Endothelial cell of umbilical vein (primary cell): ENCODE measurements at regions not wholly inside any gene's neighbourhood (a gene's known extent, or its start where the extent isn't known, plus 50 kb on each side); places are given as distances from the start of the nearest gene placed in this dataset.
"Not testable (repeated sequence)": the region's sequence is repeated elsewhere in the genome, so short reads cannot be mapped to it uniquely, and the experiment has no call there.

ENCODE experiments used
- BruUV-seq: library from RNA; stranded (reverse); fragments of 400-500 nt; replicated peaks from 2 replicates; lab custom pipeline; 2021; lab: Mats Ljungman, UMichigan
- CTCF ChIA-PET: fragments of 300-600, 350-600 bp; sonication (Branson Sonifier 250); formaldehyde crosslinking; loops from one replicate; lab custom pipeline; 2021; ENCODE audit warnings: antibody characterized with exemption, inconsistent platforms; lab: Charles Lee
- POLR2A ChIA-PET: fragments of 300-600, 350-600 bp; sonication (Branson Sonifier 250); formaldehyde crosslinking; loops from one replicate; lab custom pipeline; 2021; ENCODE audit warnings: antibody characterized with exemption, inconsistent platforms; lab: Charles Lee
- DNase-seq: peaks from one replicate; pipeline ENCODE4 v3.0.0-alpha.2; 2011; ENCODE audit warnings: low read depth, low spot score
- FAIRE-seq: peaks from 2 replicates; lab custom pipeline; 2011; peaks lifted over from hg19 to GRCh38; lab: Jason Lieb, UNC
- H2AFZ ChIP-seq: 2 replicates; pipeline ENCODE4 v1.6.0; 2012; ENCODE audit warnings: low read depth, low read length, control low read depth, inconsistent platforms
- H3K27ac ChIP-seq: 2 replicates; pipeline ENCODE4 v1.5.1; 2011; ENCODE audit warnings: low read depth, mild to moderate bottlenecking, control low read depth, low read length, moderate library complexity; ENCODE audit not compliant: insufficient read depth
- H3K27me3 ChIP-seq, 2 experiments: 2 replicates each; pipeline versions ENCODE4 v1.6.0 to v1.6.1; 2011; ENCODE audit warnings: low read length in 2 of 2, mixed read lengths in 1 of 2; ENCODE audit not compliant: control insufficient read depth in 2 of 2, insufficient read depth in 2 of 2
- H3K36me3 ChIP-seq, 2 experiments: 2 replicates in 1 of 2; 3 replicates in 1 of 2; pipeline ENCODE4 v1.5.1; 2011; ENCODE audit warnings: low read length in 2 of 2, mild to moderate bottlenecking in 1 of 2, moderate library complexity in 1 of 2; ENCODE audit not compliant: control insufficient read depth in 2 of 2, insufficient read depth in 2 of 2; ENCODE audit errors: extremely low read depth in 1 of 2
- H3K4me1 ChIP-seq: 3 replicates; pipeline ENCODE4 v1.5.1; 2011; ENCODE audit warnings: mild to moderate bottlenecking, low read length; ENCODE audit not compliant: control insufficient read depth, insufficient read depth; ENCODE audit errors: extremely low read depth
- H3K4me2 ChIP-seq: 2 replicates; pipeline ENCODE4 v1.6.1; 2011; ENCODE audit warnings: low read length, control low read depth, mixed read lengths; ENCODE audit not compliant: insufficient read depth
- H3K4me3 ChIP-seq, 3 experiments: fragments of 200-600 bp in 1 of 3; sonication (generic), shearing (Covaris generic) in 1 of 3; replicated peaks in 1 of 3; 2 replicates each; pipeline ENCODE4 v1.5.1; 2011 to 2016; ENCODE audit warnings: control low read depth in 3 of 3, low read length in 3 of 3, mild to moderate bottlenecking in 2 of 3, inconsistent platforms in 1 of 3, low read depth in 1 of 3, moderate library complexity in 1 of 3; ENCODE audit not compliant: insufficient read depth in 1 of 3
- H3K79me2 ChIP-seq: 2 replicates; pipeline ENCODE4 v1.6.0; 2012; ENCODE audit warnings: low read length, inconsistent platforms; ENCODE audit not compliant: control insufficient read depth, insufficient read depth
- H3K9ac ChIP-seq: replicated peaks from 2 replicates; pipeline ENCODE3; 2011; ENCODE audit warnings: low read length, control low read depth; ENCODE audit not compliant: insufficient read depth; ENCODE audit errors: extremely low read depth
- H3K9me1 ChIP-seq: replicated peaks from 3 replicates; pipeline ENCODE4 v1.6.0; 2011; ENCODE audit warnings: mild to moderate bottlenecking, low read length; ENCODE audit not compliant: control insufficient read depth, insufficient read depth; ENCODE audit errors: extremely low read depth
- H3K9me3 ChIP-seq: replicated peaks from 2 replicates; pipeline ENCODE4 v1.5.1; 2012; ENCODE audit warnings: low read length, inconsistent platforms; ENCODE audit not compliant: control insufficient read depth, insufficient read depth
- H4K20me1 ChIP-seq: replicated peaks from 2 replicates; pipeline ENCODE3; 2011; ENCODE audit warnings: mild to moderate bottlenecking, low read length; ENCODE audit not compliant: control insufficient read depth, insufficient read depth; ENCODE audit errors: extremely low read depth
- EZH2 ChIP-seq: IDR thresholded peaks from 2 replicates; pipeline ENCODE4 v1.6.1; 2012; ENCODE audit warnings: borderline replicate concordance, low read depth, mild to moderate bottlenecking, moderate library complexity, low read length, inconsistent platforms; ENCODE audit not compliant: severe bottlenecking
- FOS ChIP-seq: IDR thresholded peaks from 2 replicates; pipeline ENCODE4 v1.6.1; 2011; ENCODE audit warnings: mild to moderate bottlenecking, low read length, moderate library complexity, borderline replicate concordance; ENCODE audit not compliant: insufficient read depth
- GATA2 ChIP-seq: IDR thresholded peaks from 2 replicates; pipeline ENCODE4 v1.7.0; 2011; ENCODE audit warnings: low read depth, mild to moderate bottlenecking, moderate library complexity, mixed read lengths, low read length; ENCODE audit not compliant: insufficient read length, insufficient read depth
- JUN ChIP-seq: IDR thresholded peaks from 2 replicates; pipeline ENCODE4 v1.6.1; 2011; ENCODE audit warnings: borderline replicate concordance, low read depth; ENCODE audit not compliant: insufficient read length, insufficient read depth
- MYC ChIP-seq: IDR thresholded peaks from one replicate; pipeline ENCODE4 v1.6.1; 2011; ENCODE audit warnings: mild to moderate bottlenecking, low read depth, low read length
- POLR2A ChIP-seq: IDR thresholded peaks from 2 replicates; pipeline ENCODE4 v1.6.1; 2012; ENCODE audit warnings: low read depth, mild to moderate bottlenecking, control low read depth, low read length
- POLR2AphosphoS5 ChIP-seq: IDR thresholded peaks from 2 replicates; pipeline ENCODE4 v1.6.1; 2012; ENCODE audit warnings: low read depth, mild to moderate bottlenecking, control low read depth, low read length, moderate library complexity; ENCODE audit not compliant: insufficient read depth
- dilution Hi-C: fragments of 300-500 bp; cut with MboI; formaldehyde crosslinking; loops from one replicate; pipeline ENCODE4 v1.15.0; 2019; ENCODE audit warnings: low sequenced_read_pairs; ENCODE audit not compliant: extremely low pct_ligation_motif_present
- intact Hi-C: fragments of 100-400 bp; cut with micrococcal nuclease; formaldehyde crosslinking; loops from one replicate; pipeline ENCODE4 v1.10.0; 2022
- TF ChIP-seq, protein P1 (sequence below), 2 donors: IDR thresholded peaks; 1 replicate in 1 of 2; 2 replicates in 1 of 2; pipeline ENCODE4 v1.5.1; 2011; ENCODE audit warnings: low read length in 2 of 2, mild to moderate bottlenecking in 2 of 2, moderate library complexity in 2 of 2, control low read depth in 1 of 2, inconsistent platforms in 1 of 2, low read depth in 1 of 2; ENCODE audit not compliant: insufficient read depth in 1 of 2; ENCODE audit errors: extremely low read depth in 1 of 2
- TF ChIP-seq, protein P2 (sequence below): IDR thresholded peaks from 2 replicates; pipeline ENCODE4 v1.6.1; 2011; ENCODE audit not compliant: insufficient read depth, insufficient read length

DNA sequence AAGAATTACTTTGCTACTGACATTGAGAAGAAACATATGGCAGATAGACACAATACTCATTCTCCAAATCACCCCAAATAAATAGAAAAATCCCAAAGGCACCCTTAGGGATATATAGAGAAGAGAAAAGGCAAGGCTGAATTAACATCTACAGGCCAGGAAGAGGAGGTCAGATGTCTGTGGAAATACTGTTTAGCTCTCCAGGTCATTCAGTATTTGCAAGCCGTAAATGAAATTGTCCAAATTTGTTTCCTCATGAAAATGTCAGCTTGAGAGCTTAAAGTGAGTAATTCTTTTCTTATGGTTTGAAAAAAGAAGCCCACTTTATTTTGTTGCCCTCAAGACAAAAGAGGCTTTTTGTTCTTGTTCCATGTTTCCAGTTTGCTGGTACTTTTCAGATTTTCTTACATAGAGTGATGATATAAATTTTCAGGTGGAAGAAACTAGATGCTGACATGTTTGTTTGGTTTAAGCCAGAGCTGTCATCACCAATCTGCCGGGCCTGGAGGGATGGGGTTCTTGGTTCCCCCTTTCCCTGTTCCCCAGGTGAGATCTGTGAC is 189.0 kb downstream of the MAP2K4 start:
- Histone ChIP-seq H4K20me1 (no peaks in the 10 kb centered on the region), H3K27me3 (no peaks in the 10 kb centered on the region), H3K9me3 (peaks cover 1% of the 10 kb centered on the region), H3K27ac (no peak overlapping the region), H3K4me1 (no peaks in the 10 kb centered on the region), H3K9ac (no peak overlapping the region), H3K9me1 (no peaks in the 10 kb centered on the region), H3K4me3 (no peak overlapping the region), H3K4me2 (no peak overlapping the region), H2AFZ (no peak overlapping the region), H3K79me2 (no peaks in the 10 kb centered on the region), H3K36me3 (no peaks in the 10 kb centered on the region)
- BruUV-seq = no TSS peak
- CTCF ChIA-PET = no interaction called here
- no peak for TF ChIP-seq FOS
- TF ChIP-seq EZH2 = no peak
- TF ChIP-seq, protein P1, sequence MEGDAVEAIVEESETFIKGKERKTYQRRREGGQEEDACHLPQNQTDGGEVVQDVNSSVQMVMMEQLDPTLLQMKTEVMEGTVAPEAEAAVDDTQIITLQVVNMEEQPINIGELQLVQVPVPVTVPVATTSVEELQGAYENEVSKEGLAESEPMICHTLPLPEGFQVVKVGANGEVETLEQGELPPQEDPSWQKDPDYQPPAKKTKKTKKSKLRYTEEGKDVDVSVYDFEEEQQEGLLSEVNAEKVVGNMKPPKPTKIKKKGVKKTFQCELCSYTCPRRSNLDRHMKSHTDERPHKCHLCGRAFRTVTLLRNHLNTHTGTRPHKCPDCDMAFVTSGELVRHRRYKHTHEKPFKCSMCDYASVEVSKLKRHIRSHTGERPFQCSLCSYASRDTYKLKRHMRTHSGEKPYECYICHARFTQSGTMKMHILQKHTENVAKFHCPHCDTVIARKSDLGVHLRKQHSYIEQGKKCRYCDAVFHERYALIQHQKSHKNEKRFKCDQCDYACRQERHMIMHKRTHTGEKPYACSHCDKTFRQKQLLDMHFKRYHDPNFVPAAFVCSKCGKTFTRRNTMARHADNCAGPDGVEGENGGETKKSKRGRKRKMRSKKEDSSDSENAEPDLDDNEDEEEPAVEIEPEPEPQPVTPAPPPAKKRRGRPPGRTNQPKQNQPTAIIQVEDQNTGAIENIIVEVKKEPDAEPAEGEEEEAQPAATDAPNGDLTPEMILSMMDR (IDR thresholded peaks at IDR 0.05; ENCODE audit: extremely low read depth in 1 of 2, insufficient read depth in 1 of 2, low read depth in 1 of 2, low read length in 2 of 2) = no peak
- TF ChIP-seq POLR2AphosphoS5 = no peak
- TF ChIP-seq POLR2A = no peak
- no peak for TF ChIP-seq GATA2
- no peak for TF ChIP-seq JUN
- TF ChIP-seq, protein P2, sequence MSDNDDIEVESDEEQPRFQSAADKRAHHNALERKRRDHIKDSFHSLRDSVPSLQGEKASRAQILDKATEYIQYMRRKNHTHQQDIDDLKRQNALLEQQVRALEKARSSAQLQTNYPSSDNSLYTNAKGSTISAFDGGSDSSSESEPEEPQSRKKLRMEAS = no peak
- TF ChIP-seq MYC = no peak
- POLR2A ChIA-PET = no interaction called here
- no peak for DNase-seq
- dilution Hi-C loops (no loop called here), intact Hi-C loops (no loop called here)
- no peak for FAIRE-seq

DNA sequence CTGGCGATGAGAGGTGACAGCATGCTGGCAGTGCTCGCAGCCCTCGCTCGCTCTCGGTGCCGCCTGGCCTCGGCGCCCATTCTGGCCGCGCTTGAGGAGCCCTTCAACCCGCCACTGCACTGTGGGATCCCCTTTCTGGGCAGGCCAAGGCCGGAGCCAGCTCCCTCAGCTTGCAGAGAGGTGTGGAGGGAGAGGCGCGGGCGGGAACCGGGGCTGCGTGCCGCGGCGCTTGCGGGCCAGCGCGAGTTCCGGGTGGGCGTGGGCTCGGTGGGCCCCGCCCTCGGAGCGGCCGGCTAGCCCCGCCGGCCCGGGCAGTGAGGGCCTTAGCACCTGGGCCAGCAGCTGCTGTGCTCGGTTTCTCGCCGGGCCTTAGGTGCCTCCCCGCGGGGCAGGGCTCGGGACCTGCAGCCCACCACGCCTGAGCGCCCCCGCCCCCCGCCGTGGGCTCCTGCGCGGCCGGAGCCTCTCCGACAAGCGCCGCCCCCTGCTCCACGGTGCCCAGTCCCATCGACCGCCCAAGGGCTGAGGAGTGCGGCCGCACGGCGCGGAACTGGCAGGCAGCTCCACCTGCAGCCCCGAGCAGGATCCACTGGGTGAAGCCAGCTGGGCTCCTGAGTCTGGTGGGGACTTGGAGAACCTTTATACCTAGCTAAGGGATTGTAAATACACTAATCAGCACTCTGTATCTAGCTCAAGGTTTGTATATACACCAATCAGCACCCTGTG is 200.2 kb downstream of the MAP2K4 start:
- H3K79me2 ChIP-seq, H3K4me2 ChIP-seq, H3K27me3 ChIP-seq, H3K4me1 ChIP-seq, FAIRE-seq, dilution Hi-C loops, intact Hi-C loops, BruUV-seq, H3K9ac ChIP-seq, POLR2A ChIA-PET, H3K9me1 ChIP-seq, H2AFZ ChIP-seq, CTCF ChIA-PET, H3K27ac ChIP-seq, DNase-seq, H3K4me3 ChIP-seq, H3K9me3 ChIP-seq, H3K36me3 ChIP-seq, H4K20me1 ChIP-seq: not testable (repeated sequence)
